ENCODE measurements at regions not wholly inside any gene's neighbourhood (a gene's known extent, or its start where the extent isn't known, plus 50 kb on each side); places are given as distances from the start of the nearest gene placed in this dataset.

GRCh38 chr11:19328586-19329311 is 88.0 kb upstream of the E2F8 start:
- peaks cover 41% of the 10 kb centered on the region for H3K27me3 ChIP-seq (ENCODE audit: insufficient read depth, low read length)
- FAIRE-seq (no peak), DNase-seq (ENCODE audit: low read depth) (no peak)
- H3K4me1 ChIP-seq (ENCODE audit: insufficient read depth, low read length) = no peaks in the 10 kb centered on the region
- no peaks in the 10 kb centered on the region for H4K20me1 ChIP-seq (ENCODE audit: insufficient read depth, low read length)
- H3K79me2 ChIP-seq (ENCODE audit: insufficient read depth, low read length) = no peaks in the 10 kb centered on the region
- H3K36me3 ChIP-seq (ENCODE audit: insufficient read depth, low read length) = no peaks in the 10 kb centered on the region
- H3K9me3 ChIP-seq (ENCODE audit: insufficient read depth, low read depth, low read length) = no peaks in the 10 kb centered on the region
- no peak overlapping the region for H3K27ac ChIP-seq (ENCODE audit: low read depth, low read length)
- Mint-ChIP-seq H3K36me3 (ENCODE audit: low read depth, unreplicated experiment) (no peaks in the 10 kb centered on the region), H3K27ac (ENCODE audit: unreplicated experiment) (no peak overlapping the region), H3K4me1 (ENCODE audit: low read depth, unreplicated experiment) (no peaks in the 10 kb centered on the region), H3K4me3 (ENCODE audit: unreplicated experiment) (no peak overlapping the region), H3K9me3 (ENCODE audit: unreplicated experiment) (no peaks in the 10 kb centered on the region), H3K27me3 (ENCODE audit: low read depth, unreplicated experiment) (peaks cover 56% of the 10 kb centered on the region)
- H3K4me2 ChIP-seq (ENCODE audit: low read length) = no peak overlapping the region
- TF ChIP-seq CTCF (IDR thresholded peaks at IDR 0.05; ENCODE audit: insufficient read depth, low read depth, low read length) (no peak), EZH2 (IDR thresholded peaks at IDR 0.05; ENCODE audit: insufficient read depth, low read length) (no peak)
- no peak overlapping the region for H3K9ac ChIP-seq (ENCODE audit: low read length)
- no peak overlapping the region for H3K4me3 ChIP-seq (ENCODE audit: insufficient read depth, low read depth, low read length)
- H2AFZ ChIP-seq (ENCODE audit: low read depth, low read length) = no peak overlapping the region

GRCh38 chr11:19327280-19327679 is 86.5 kb upstream of the E2F8 start:
- DNase-seq (ENCODE audit: low read depth) (no peak), FAIRE-seq (no peak)
- Histone ChIP-seq H3K4me3 (ENCODE audit: insufficient read depth, low read depth, low read length) (no peak overlapping the region), H3K36me3 (ENCODE audit: insufficient read depth, low read length) (no peaks in the 10 kb centered on the region), H4K20me1 (ENCODE audit: insufficient read depth, low read length) (no peaks in the 10 kb centered on the region), H3K27me3 (ENCODE audit: insufficient read depth, low read length) (peaks cover 40% of the 10 kb centered on the region), H3K79me2 (ENCODE audit: insufficient read depth, low read length) (no peaks in the 10 kb centered on the region), H2AFZ (ENCODE audit: low read depth, low read length) (no peak overlapping the region), H3K4me2 (ENCODE audit: low read length) (no peak overlapping the region), H3K9me3 (ENCODE audit: insufficient read depth, low read depth, low read length) (no peaks in the 10 kb centered on the region), H3K4me1 (ENCODE audit: insufficient read depth, low read length) (no peaks in the 10 kb centered on the region), H3K9ac (ENCODE audit: low read length) (no peak overlapping the region), H3K27ac (ENCODE audit: low read depth, low read length) (no peak overlapping the region)
- Mint-ChIP-seq H3K9me3 (ENCODE audit: unreplicated experiment) (peaks cover 2% of the 10 kb centered on the region), H3K27ac (ENCODE audit: unreplicated experiment) (no peak overlapping the region), H3K4me1 (ENCODE audit: low read depth, unreplicated experiment) (no peaks in the 10 kb centered on the region), H3K4me3 (ENCODE audit: unreplicated experiment) (no peak overlapping the region), H3K27me3 (ENCODE audit: low read depth, unreplicated experiment) (peaks cover 60% of the 10 kb centered on the region), H3K36me3 (ENCODE audit: low read depth, unreplicated experiment) (no peaks in the 10 kb centered on the region)
- no peak for TF ChIP-seq EZH2 (IDR thresholded peaks at IDR 0.05; ENCODE audit: insufficient read depth, low read length)
- no peak for TF ChIP-seq CTCF (IDR thresholded peaks at IDR 0.05; ENCODE audit: insufficient read depth, low read depth, low read length)

- Mint-ChIP-seq H3K27me3 (ENCODE audit: low read depth, unreplicated experiment) (peaks cover 61% of the 10 kb centered on the region), H3K36me3 (ENCODE audit: low read depth, unreplicated experiment) (no peaks in the 10 kb centered on the region), H3K9me3 (ENCODE audit: unreplicated experiment) (peaks cover 2% of the 10 kb centered on the region), H3K27ac (ENCODE audit: unreplicated experiment) (no peak overlapping the region), H3K4me1 (ENCODE audit: low read depth, unreplicated experiment) (no peaks in the 10 kb centered on the region), H3K4me3 (ENCODE audit: unreplicated experiment) (no peak overlapping the region)
- no peaks in the 10 kb centered on the region for H3K4me1 ChIP-seq (ENCODE audit: insufficient read depth, low read length)
- H3K9me3 ChIP-seq (ENCODE audit: insufficient read depth, low read depth, low read length) = no peaks in the 10 kb centered on the region
- FAIRE-seq (no peak), DNase-seq (ENCODE audit: low read depth) (no peak)
- no peak overlapping the region for H3K27ac ChIP-seq (ENCODE audit: low read depth, low read length)
- no peak overlapping the region for H2AFZ ChIP-seq (ENCODE audit: low read depth, low read length)
- H3K4me2 ChIP-seq (ENCODE audit: low read length) = no peak overlapping the region
- no peaks in the 10 kb centered on the region for H3K36me3 ChIP-seq (ENCODE audit: insufficient read depth, low read length)
- no peak overlapping the region for H3K4me3 ChIP-seq (ENCODE audit: insufficient read depth, low read depth, low read length)
- no peaks in the 10 kb centered on the region for H3K79me2 ChIP-seq (ENCODE audit: insufficient read depth, low read length)
- H4K20me1 ChIP-seq (ENCODE audit: insufficient read depth, low read length) = no peaks in the 10 kb centered on the region
- TF ChIP-seq CTCF (IDR thresholded peaks at IDR 0.05; ENCODE audit: insufficient read depth, low read depth, low read length) (peak; percentile 20), EZH2 (IDR thresholded peaks at IDR 0.05; ENCODE audit: insufficient read depth, low read length) (no peak)
- H3K9ac ChIP-seq (ENCODE audit: low read length) = no peak overlapping the region
- peaks cover 43% of the 10 kb centered on the region for H3K27me3 ChIP-seq (ENCODE audit: insufficient read depth, low read length)
Observed at GRCh38 chr11:19326499-19326898, 85.8 kb upstream of the E2F8 start.
